Neural cell (in vitro differentiated cells): ENCODE measurements at regions not wholly inside any gene's neighbourhood (a gene's known extent, or its start where the extent isn't known, plus 50 kb on each side); places are given as distances from the start of the nearest gene placed in this dataset.

Experiments
- H2AFZ ChIP-seq: fragments of 200-600, 300-800 bp; sonication (generic), shearing (Covaris generic); 2 replicates; pipeline ENCODE4 v1.6.0; 2014; ENCODE audit warnings: low read depth, mild to moderate bottlenecking, antibody characterized with exemption, low read length, moderate library complexity
- H3F3A ChIP-seq: fragments of 200-600 bp; shearing (Covaris generic); 2 replicates; pipeline ENCODE4 v1.6.1; 2016; ENCODE audit warnings: mild to moderate bottlenecking, moderate library complexity, mixed read lengths, antibody characterized with exemption, low read length; ENCODE audit not compliant: insufficient read depth, poor library complexity, severe bottlenecking
- H3K27ac ChIP-seq: fragments of 200-600, 300-800 bp; sonication (generic), shearing (Covaris generic); 2 replicates; pipeline ENCODE4 v1.5.1; 2014; ENCODE audit warnings: mild to moderate bottlenecking, low read length, moderate library complexity
- H3K27me3 ChIP-seq: fragments of 300-800, 200-600 bp; sonication (generic), shearing (Covaris generic); 2 replicates; pipeline ENCODE4 v1.6.0; 2014; ENCODE audit warnings: mild to moderate bottlenecking, low read depth, low read length, moderate library complexity; ENCODE audit not compliant: insufficient read depth
- H3K36me3 ChIP-seq: fragments of 300-800, 200-600 bp; sonication (generic), shearing (Covaris generic); 2 replicates; pipeline ENCODE4 v1.5.1; 2014; ENCODE audit warnings: mild to moderate bottlenecking, antibody characterized with exemption, low read length, moderate library complexity; ENCODE audit not compliant: insufficient read depth
- H3K4me2 ChIP-seq: fragments of 300-800, 200-600 bp; sonication (generic), shearing (Covaris generic); 2 replicates; pipeline ENCODE4 v1.6.0; 2014; ENCODE audit warnings: mild to moderate bottlenecking, low read length
- H3K4me3 ChIP-seq: fragments of 300-800, 200-600 bp; sonication (generic), shearing (Covaris generic); 2 replicates; pipeline ENCODE4 v1.5.1; 2014; ENCODE audit warnings: mild to moderate bottlenecking, low read length, moderate library complexity
- H3K79me2 ChIP-seq: fragments of 200-600 bp; shearing (Covaris generic); replicated peaks from 2 replicates; pipeline ENCODE4 v1.6.0; 2014; ENCODE audit warnings: mild to moderate bottlenecking, low read length, moderate library complexity; ENCODE audit not compliant: insufficient read depth
- H3K9ac ChIP-seq: fragments of 300-800, 200-600 bp; sonication (generic), shearing (Covaris generic); 2 replicates; pipeline ENCODE4 v1.6.1; 2016; ENCODE audit warnings: mild to moderate bottlenecking, low read length, mixed read lengths
- H3K9me2 ChIP-seq: fragments of 200-600 bp; shearing (Covaris generic); 2 replicates; pipeline ENCODE4 v1.6.1; 2016; ENCODE audit warnings: mild to moderate bottlenecking, low read length, mixed read lengths; ENCODE audit not compliant: insufficient read depth
- H3K9me3 ChIP-seq: fragments of 200-600, 300-800 bp; sonication (generic), shearing (Covaris generic); 2 replicates; pipeline ENCODE4 v1.6.1; 2016; ENCODE audit warnings: mild to moderate bottlenecking, mixed run types, low read length, moderate library complexity, mixed read lengths
- H4K20me1 ChIP-seq: fragments of 200-600 bp; shearing (Covaris generic); 2 replicates; pipeline ENCODE4 v1.6.1; 2016; ENCODE audit warnings: mild to moderate bottlenecking, mixed run types; ENCODE audit not compliant: insufficient read depth
- CTCF ChIP-seq: fragments of 450-650 bp; IDR thresholded peaks from 2 replicates; pipeline ENCODE4 v1.5.1; 2014; ENCODE audit warnings: antibody characterized with exemption, mild to moderate bottlenecking, moderate library complexity; ENCODE audit not compliant: poor library complexity, severe bottlenecking
- EP300 ChIP-seq: fragments of 450-650 bp; conservative IDR thresholded peaks from 2 replicates; pipeline ENCODE4 v1.6.1; 2014; ENCODE audit warnings: antibody characterized with exemption, mild to moderate bottlenecking, moderate library complexity; ENCODE audit not compliant: poor library complexity, severe bottlenecking
- EZH2 ChIP-seq: fragments of 200-600, 300-800 bp; shearing (Covaris generic), sonication (generic); IDR thresholded peaks from 2 replicates; pipeline ENCODE4 v1.6.1; 2014; ENCODE audit warnings: antibody characterized with exemption, low read length, borderline replicate concordance, mild to moderate bottlenecking; ENCODE audit not compliant: insufficient read depth, poor library complexity, severe bottlenecking
- MXI1 ChIP-seq: fragments of 450-650 bp; conservative IDR thresholded peaks from 2 replicates; pipeline ENCODE4 v1.6.1; 2014; ENCODE audit warnings: antibody characterized with exemption, mild to moderate bottlenecking; ENCODE audit not compliant: poor library complexity, severe bottlenecking
- POLR2AphosphoS5 ChIP-seq: IDR thresholded peaks from 2 replicates; pipeline ENCODE4 v1.6.1; 2012
- RAD21 ChIP-seq: fragments of 450-650 bp; conservative IDR thresholded peaks from 2 replicates; pipeline ENCODE4 v1.6.1; 2014; ENCODE audit warnings: antibody characterized with exemption, mild to moderate bottlenecking, moderate library complexity
- REST ChIP-seq: IDR thresholded peaks from 2 replicates; pipeline ENCODE4 v1.6.1; 2012; ENCODE audit warnings: borderline replicate concordance
- SMC3 ChIP-seq: fragments of 450-650 bp; conservative IDR thresholded peaks from 2 replicates; pipeline ENCODE4 v1.6.1; 2014; ENCODE audit warnings: antibody characterized with exemption, mild to moderate bottlenecking, moderate library complexity; ENCODE audit not compliant: poor library complexity
- TAF1 ChIP-seq: IDR thresholded peaks from 2 replicates; pipeline ENCODE4 v1.6.1; 2012; ENCODE audit warnings: low read depth

GRCh38 chr6:90346729-90347128, 50.1 kb upstream of the BACH2 start:
- no peak for TF ChIP-seq SMC3
- TF ChIP-seq REST = peak; percentile 79
- peak; percentile 65 for TF ChIP-seq POLR2AphosphoS5
- no peak for TF ChIP-seq CTCF
- no peak for TF ChIP-seq TAF1
- TF ChIP-seq RAD21 = peak; percentile 9
- no peak for TF ChIP-seq EZH2
- peak; percentile 98 for TF ChIP-seq EP300
- TF ChIP-seq MXI1 = no peak
- H3K27me3 ChIP-seq = no peaks in the 10 kb centered on the region
- H3K79me2 ChIP-seq = no peaks in the 10 kb centered on the region

More at GRCh38 chr6:90346729-90347128, 50.1 kb upstream of the BACH2 start:
- Histone ChIP-seq H4K20me1 (no peaks in the 10 kb centered on the region), H2AFZ (no peak overlapping the region), H3K9me2 (no peaks in the 10 kb centered on the region), H3K9me3 (no peaks in the 10 kb centered on the region), H3K4me2 (peak overlapping the region; percentile 28), H3K27ac (peak overlapping the region; percentile 92), H3K36me3 (no peaks in the 10 kb centered on the region), H3F3A (peaks cover 3% of the 10 kb centered on the region), H3K4me3 (peak overlapping the region; percentile 48), H3K9ac (peak overlapping the region; percentile 56)
